ENCODE measurements at regions not wholly inside any gene's neighbourhood (a gene's known extent, or its start where the extent isn't known, plus 50 kb on each side); places are given as distances from the start of the nearest gene placed in this dataset.
"Not testable (repeated sequence)": the region's sequence is repeated elsewhere in the genome, so short reads cannot be mapped to it uniquely, and the experiment has no call there.

- H3K4me1 ChIP-seq (ENCODE audit: low read length); H3K36me3 ChIP-seq (replicated peaks; ENCODE audit: insufficient read depth, low read length); H3K9me2 ChIP-seq (replicated peaks; ENCODE audit: insufficient read depth, low read length); H4K20me1 ChIP-seq (ENCODE audit: insufficient read depth, low read length); H3K9me3 ChIP-seq (replicated peaks; ENCODE audit: insufficient read depth, low read length); H3K4me3 ChIP-seq (ENCODE audit: low read length); H3K27ac ChIP-seq (ENCODE audit: low read length); H3F3A ChIP-seq (ENCODE audit: insufficient read depth, low read length); H3K79me2 ChIP-seq (ENCODE audit: low read length); H3K4me2 ChIP-seq (ENCODE audit: low read depth, low read length); H3K27me3 ChIP-seq (replicated peaks; ENCODE audit: insufficient read depth, low read length); H3K9ac ChIP-seq (ENCODE audit: low read length): not testable (repeated sequence)
- 0 out of 2 replicates have a peak overlapping the region, but pooled peaks have one; percentile 42 for H2AFZ ChIP-seq (ENCODE audit: low read length)
- peak; percentile 88 for DNase-seq
- peak; percentile 55 for TF ChIP-seq CTCF (IDR thresholded peaks at IDR 0.05; ENCODE audit: low read length)
These were observed 147.5 kb upstream of the OSBPL11 start for GRCh38 chr3:125742845-125743244.

GRCh38 chr3:125757050-125757449, 161.8 kb upstream of the OSBPL11 start:
- H3K27ac ChIP-seq (ENCODE audit: low read length); H3K36me3 ChIP-seq (replicated peaks; ENCODE audit: insufficient read depth, low read length); H4K20me1 ChIP-seq (ENCODE audit: insufficient read depth, low read length); H3K9ac ChIP-seq (ENCODE audit: low read length); H3K4me2 ChIP-seq (ENCODE audit: low read depth, low read length); H3K79me2 ChIP-seq (ENCODE audit: low read length); H3F3A ChIP-seq (ENCODE audit: insufficient read depth, low read length); H3K9me3 ChIP-seq (replicated peaks; ENCODE audit: insufficient read depth, low read length); H3K4me3 ChIP-seq (ENCODE audit: low read length); H3K4me1 ChIP-seq (ENCODE audit: low read length); H3K9me2 ChIP-seq (replicated peaks; ENCODE audit: insufficient read depth, low read length); H2AFZ ChIP-seq (ENCODE audit: low read length); H3K27me3 ChIP-seq (replicated peaks; ENCODE audit: insufficient read depth, low read length): not testable (repeated sequence)
- DNase-seq: peak; percentile 21

- not testable (repeated sequence) for H3K9me2 ChIP-seq (replicated peaks; ENCODE audit: insufficient read depth, low read length); H3K4me3 ChIP-seq (ENCODE audit: low read length); H3K9me3 ChIP-seq (replicated peaks; ENCODE audit: insufficient read depth, low read length); H3K9ac ChIP-seq (ENCODE audit: low read length); H4K20me1 ChIP-seq (ENCODE audit: insufficient read depth, low read length); H3F3A ChIP-seq (ENCODE audit: insufficient read depth, low read length); H3K4me2 ChIP-seq (ENCODE audit: low read depth, low read length); DNase-seq; H2AFZ ChIP-seq (ENCODE audit: low read length); H3K27me3 ChIP-seq (replicated peaks; ENCODE audit: insufficient read depth, low read length); H3K36me3 ChIP-seq (replicated peaks; ENCODE audit: insufficient read depth, low read length); H3K79me2 ChIP-seq (ENCODE audit: low read length); H3K27ac ChIP-seq (ENCODE audit: low read length)
- peaks cover 12% of the 10 kb centered on the region; the same call in 1 of the 2 replicates for H3K4me1 ChIP-seq (ENCODE audit: low read length)
These were observed 163.4 kb upstream of the OSBPL11 start for GRCh38 chr3:125758641-125759130.

- H3K36me3 ChIP-seq (replicated peaks; ENCODE audit: insufficient read depth, low read length); H3K27me3 ChIP-seq (replicated peaks; ENCODE audit: insufficient read depth, low read length); H3F3A ChIP-seq (ENCODE audit: insufficient read depth, low read length); H2AFZ ChIP-seq (ENCODE audit: low read length); H3K9me3 ChIP-seq (replicated peaks; ENCODE audit: insufficient read depth, low read length); H3K9ac ChIP-seq (ENCODE audit: low read length); H4K20me1 ChIP-seq (ENCODE audit: insufficient read depth, low read length); H3K79me2 ChIP-seq (ENCODE audit: low read length); H3K4me3 ChIP-seq (ENCODE audit: low read length); H3K9me2 ChIP-seq (replicated peaks; ENCODE audit: insufficient read depth, low read length): not testable (repeated sequence)
- DNase-seq: peak; percentile 64
- H3K4me1 ChIP-seq (ENCODE audit: low read length): peaks cover 12% of the 10 kb centered on the region; the same call in 1 of the 2 replicates
- peak overlapping the region; percentile 37; the same call in 1 of the 2 replicates for H3K4me2 ChIP-seq (ENCODE audit: low read depth, low read length)
- peak overlapping the region; percentile 66; the same call in 1 of the 2 replicates for H3K27ac ChIP-seq (ENCODE audit: low read length)
These were observed 167.3 kb upstream of the OSBPL11 start for GRCh38 chr3:125762601-125763000.

GRCh38 chr3:125766285-125766826, 171.1 kb upstream of the OSBPL11 start:
- Histone ChIP-seq H3K79me2 (ENCODE audit: low read length) (peaks cover 27% of the 10 kb centered on the region), H3K9ac (ENCODE audit: low read length) (peak overlapping the region; percentile 89), H3K27ac (ENCODE audit: low read length) (peak overlapping the region; percentile 71; the same call in 1 of the 2 replicates), H3K4me2 (ENCODE audit: low read depth, low read length) (peak overlapping the region; percentile 77; the same call in 1 of the 2 replicates), H3K4me1 (ENCODE audit: low read length) (peaks cover 12% of the 10 kb centered on the region; the same call in 1 of the 2 replicates), H2AFZ (ENCODE audit: low read length) (peak overlapping the region; percentile 74), H3K4me3 (ENCODE audit: low read length) (peak overlapping the region; percentile 77)
- H3F3A ChIP-seq (ENCODE audit: insufficient read depth, low read length); H3K36me3 ChIP-seq (replicated peaks; ENCODE audit: insufficient read depth, low read length); H4K20me1 ChIP-seq (ENCODE audit: insufficient read depth, low read length); H3K27me3 ChIP-seq (replicated peaks; ENCODE audit: insufficient read depth, low read length); H3K9me2 ChIP-seq (replicated peaks; ENCODE audit: insufficient read depth, low read length); H3K9me3 ChIP-seq (replicated peaks; ENCODE audit: insufficient read depth, low read length): not testable (repeated sequence)
- DNase-seq: peak; percentile 71
- peak; percentile 48 for TF ChIP-seq CTCF (IDR thresholded peaks at IDR 0.05; ENCODE audit: low read length)
